C4-2B (cell line): ENCODE measurements at regions not wholly inside any gene's neighbourhood (a gene's known extent, or its start where the extent isn't known, plus 50 kb on each side); places are given as distances from the start of the nearest gene placed in this dataset.

Source experiments
- ZFX ChIP-seq: fragments of 450-650 bp; IDR thresholded peaks from 2 replicates; pipeline ENCODE4 v1.6.1; 2017
- TF ChIP-seq, protein P1 (sequence below): fragments of 450-650 bp; conservative IDR thresholded peaks from 2 replicates; pipeline ENCODE4 v1.5.1; 2017; ENCODE audit warnings: mild to moderate bottlenecking

DNA sequence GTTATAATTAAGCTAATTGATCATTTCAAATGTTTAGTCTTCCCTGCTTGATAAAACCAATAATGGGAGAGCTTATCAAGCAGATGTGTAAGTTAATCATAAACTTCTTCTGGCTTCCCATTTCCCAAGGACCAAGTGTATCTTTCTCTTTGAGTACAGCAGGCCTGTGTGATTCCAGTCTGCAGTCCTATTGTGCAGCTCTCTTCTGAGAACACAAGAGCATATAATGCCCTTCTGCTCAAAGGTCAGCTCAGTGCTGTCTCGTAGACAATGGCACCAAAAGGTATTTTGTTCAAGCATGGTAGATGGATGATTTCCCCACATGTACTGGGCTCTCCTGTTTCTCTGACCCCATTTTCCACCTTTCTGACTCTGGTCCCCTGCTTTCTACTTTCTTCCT lies 101.8 kb upstream of the DYRK2 start:
- TF ChIP-seq, protein P1, sequence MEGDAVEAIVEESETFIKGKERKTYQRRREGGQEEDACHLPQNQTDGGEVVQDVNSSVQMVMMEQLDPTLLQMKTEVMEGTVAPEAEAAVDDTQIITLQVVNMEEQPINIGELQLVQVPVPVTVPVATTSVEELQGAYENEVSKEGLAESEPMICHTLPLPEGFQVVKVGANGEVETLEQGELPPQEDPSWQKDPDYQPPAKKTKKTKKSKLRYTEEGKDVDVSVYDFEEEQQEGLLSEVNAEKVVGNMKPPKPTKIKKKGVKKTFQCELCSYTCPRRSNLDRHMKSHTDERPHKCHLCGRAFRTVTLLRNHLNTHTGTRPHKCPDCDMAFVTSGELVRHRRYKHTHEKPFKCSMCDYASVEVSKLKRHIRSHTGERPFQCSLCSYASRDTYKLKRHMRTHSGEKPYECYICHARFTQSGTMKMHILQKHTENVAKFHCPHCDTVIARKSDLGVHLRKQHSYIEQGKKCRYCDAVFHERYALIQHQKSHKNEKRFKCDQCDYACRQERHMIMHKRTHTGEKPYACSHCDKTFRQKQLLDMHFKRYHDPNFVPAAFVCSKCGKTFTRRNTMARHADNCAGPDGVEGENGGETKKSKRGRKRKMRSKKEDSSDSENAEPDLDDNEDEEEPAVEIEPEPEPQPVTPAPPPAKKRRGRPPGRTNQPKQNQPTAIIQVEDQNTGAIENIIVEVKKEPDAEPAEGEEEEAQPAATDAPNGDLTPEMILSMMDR = no peak
- no peak for TF ChIP-seq ZFX
